MM.1S (cell line): ENCODE measurements at regions not wholly inside any gene's neighbourhood (a gene's known extent, or its start where the extent isn't known, plus 50 kb on each side); places are given as distances from the start of the nearest gene placed in this dataset.

Source experiments
- DNase-seq: peaks from one replicate; pipeline ENCODE4 v3.0.0-alpha.2; 2015
- H2AFZ ChIP-seq: fragments of 300-600 bp; sonication (generic); 2 replicates; pipeline ENCODE4 v1.6.0; 2016; ENCODE audit warnings: antibody characterized with exemption, low read length
- H3F3A ChIP-seq: fragments of 300-600 bp; sonication (generic); 2 replicates; pipeline ENCODE4 v1.6.1; 2016; ENCODE audit warnings: mild to moderate bottlenecking, antibody characterized with exemption, low read length, moderate library complexity, mixed read lengths; ENCODE audit not compliant: insufficient read depth
- H3K27ac ChIP-seq: fragments of 300-600 bp; sonication (generic); 2 replicates; pipeline ENCODE4 v1.5.1; 2016; ENCODE audit warnings: mild to moderate bottlenecking, low read length
- H3K27me3 ChIP-seq: fragments of 300-600 bp; sonication (generic); replicated peaks from 2 replicates; pipeline ENCODE4 v1.6.0; 2016; ENCODE audit warnings: low read length; ENCODE audit not compliant: insufficient read depth
- H3K36me3 ChIP-seq: fragments of 300-600 bp; sonication (generic); replicated peaks from 2 replicates; pipeline ENCODE4 v1.6.1; 2016; ENCODE audit warnings: mild to moderate bottlenecking, low read length, mixed read lengths; ENCODE audit not compliant: insufficient read depth
- H3K4me1 ChIP-seq: fragments of 300-600 bp; sonication (generic); 2 replicates; pipeline ENCODE4 v1.6.1; 2016; ENCODE audit warnings: low read length, mixed read lengths
- H3K4me2 ChIP-seq: fragments of 300-600 bp; sonication (generic); 2 replicates; pipeline ENCODE4 v1.6.0; 2016; ENCODE audit warnings: low read depth, low read length
- H3K4me3 ChIP-seq: fragments of 300-600 bp; sonication (generic); 2 replicates; pipeline ENCODE4 v1.5.1; 2016; ENCODE audit warnings: low read length, mixed read lengths
- H3K79me2 ChIP-seq: fragments of 300-600 bp; sonication (generic); 2 replicates; pipeline ENCODE4 v1.6.1; 2016; ENCODE audit warnings: mixed run types, low read length, mixed read lengths
- H3K9ac ChIP-seq: fragments of 300-600 bp; sonication (generic); 2 replicates; pipeline ENCODE4 v1.6.1; 2016; ENCODE audit warnings: low read length, mixed read lengths
- H3K9me2 ChIP-seq: fragments of 300-600 bp; sonication (generic); replicated peaks from 2 replicates; pipeline ENCODE4 v1.6.1; 2016; ENCODE audit warnings: mild to moderate bottlenecking, low read length, mixed read lengths; ENCODE audit not compliant: insufficient read depth
- H3K9me3 ChIP-seq: fragments of 300-600 bp; sonication (generic); replicated peaks from 2 replicates; pipeline ENCODE4 v1.6.1; 2016; ENCODE audit warnings: mild to moderate bottlenecking, low read length, mixed read lengths; ENCODE audit not compliant: insufficient read depth
- H4K20me1 ChIP-seq: fragments of 300-600 bp; sonication (generic); 2 replicates; pipeline ENCODE4 v1.6.1; 2016; ENCODE audit warnings: mild to moderate bottlenecking, low read length, moderate library complexity, mixed read lengths; ENCODE audit not compliant: insufficient read depth
- CTCF ChIP-seq: fragments of 300-600 bp; sonication (generic); IDR thresholded peaks from 2 replicates; pipeline ENCODE4 v1.5.1; 2016; ENCODE audit warnings: antibody characterized with exemption, low read length, mixed read lengths
- EZH2 ChIP-seq: fragments of 300-600 bp; sonication (generic); optimal IDR thresholded peaks from 2 replicates; pipeline ENCODE3; 2017; ENCODE audit warnings: low read depth, mild to moderate bottlenecking, antibody characterized with exemption, low read length, mixed read lengths
- EZH2phosphoT487 ChIP-seq: fragments of 300-600 bp; sonication (generic); IDR thresholded peaks from 2 replicates; pipeline ENCODE4 v1.6.1; 2018; ENCODE audit warnings: antibody characterized with exemption, low read length

- no peak for DNase-seq
- H3K36me3 ChIP-seq = no peaks in the 10 kb centered on the region
- TF ChIP-seq EZH2phosphoT487 (no peak), CTCF (no peak), EZH2 (no peak)
- no peaks in the 10 kb centered on the region for H4K20me1 ChIP-seq
- no peak overlapping the region for H3K4me2 ChIP-seq
- no peak overlapping the region for H3K9ac ChIP-seq
- 0 out of 2 replicates have a peak, but pooled peaks cover 3% of the 10 kb centered on the region for H3K4me1 ChIP-seq
- no peak overlapping the region for H2AFZ ChIP-seq
- H3K9me3 ChIP-seq = no peaks in the 10 kb centered on the region
- no peaks in the 10 kb centered on the region for H3K79me2 ChIP-seq
- H3K27ac ChIP-seq = no peak overlapping the region
- H3K9me2 ChIP-seq = no peaks in the 10 kb centered on the region
- no peaks in the 10 kb centered on the region for H3K27me3 ChIP-seq
- H3F3A ChIP-seq = no peaks in the 10 kb centered on the region
- H3K4me3 ChIP-seq = no peak overlapping the region
Observed at GRCh38 chr2:139769633-139770032, 989.4 kb upstream of the NXPH2 start.

DNA sequence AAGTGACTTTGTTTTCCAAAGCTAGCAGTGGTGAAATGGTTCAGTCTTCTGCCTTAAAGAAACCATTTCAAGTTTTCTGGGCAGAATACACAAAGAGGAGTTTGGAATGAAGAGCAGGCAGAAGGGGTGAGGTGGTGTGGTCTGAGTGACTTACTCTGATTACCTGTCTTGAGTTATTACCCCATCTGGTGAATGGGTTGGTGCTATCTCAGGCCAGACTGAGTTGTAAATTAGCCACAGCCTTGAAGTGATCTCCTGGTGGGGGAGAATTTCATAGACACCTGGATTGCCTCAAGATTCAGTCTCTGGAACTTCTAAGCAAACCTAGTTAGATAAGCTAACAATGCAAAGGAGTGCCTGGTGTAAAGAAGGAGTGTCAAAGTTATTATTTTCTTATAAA, 983.5 kb upstream of the NXPH2 start:
- no peak overlapping the region for H3K27ac ChIP-seq
- H3K9me3 ChIP-seq = no peaks in the 10 kb centered on the region
- H3K27me3 ChIP-seq = no peaks in the 10 kb centered on the region
- no peaks in the 10 kb centered on the region for H3K36me3 ChIP-seq
- H4K20me1 ChIP-seq = no peaks in the 10 kb centered on the region
- no peak overlapping the region for H3K4me2 ChIP-seq
- H2AFZ ChIP-seq = no peak overlapping the region
- no peak overlapping the region for H3K9ac ChIP-seq
- H3K4me1 ChIP-seq = peaks cover 26% of the 10 kb centered on the region
- H3K79me2 ChIP-seq = no peaks in the 10 kb centered on the region
- peaks cover 7% of the 10 kb centered on the region for H3F3A ChIP-seq
- TF ChIP-seq EZH2phosphoT487 (no peak), EZH2 (no peak), CTCF (no peak)
- no peaks in the 10 kb centered on the region for H3K9me2 ChIP-seq
- no peak overlapping the region for H3K4me3 ChIP-seq
- DNase-seq = no peak

GRCh38 chr2:139759000-139759505, 978.9 kb upstream of the NXPH2 start:
- Histone ChIP-seq H3K27ac (peak overlapping the region; percentile 51; the same call in 1 of the 2 replicates), H3K9me3 (no peaks in the 10 kb centered on the region), H3K9me2 (no peaks in the 10 kb centered on the region), H3K36me3 (no peaks in the 10 kb centered on the region), H4K20me1 (no peaks in the 10 kb centered on the region), H2AFZ (no peak overlapping the region), H3K79me2 (no peaks in the 10 kb centered on the region), H3K9ac (no peak overlapping the region), H3K4me1 (peaks cover 28% of the 10 kb centered on the region), H3F3A (peaks cover 12% of the 10 kb centered on the region), H3K4me2 (peak overlapping the region; percentile 22), H3K4me3 (no peak overlapping the region), H3K27me3 (no peaks in the 10 kb centered on the region)
- no peak for TF ChIP-seq EZH2phosphoT487
- TF ChIP-seq CTCF = no peak
- TF ChIP-seq EZH2 = no peak
- peak; percentile 78 for DNase-seq
